GM21515 (cell line): ENCODE measurements at regions not wholly inside any gene's neighbourhood (a gene's known extent, or its start where the extent isn't known, plus 50 kb on each side); places are given as distances from the start of the nearest gene placed in this dataset.

Experiments
- ATAC-seq: cut with Tn5 transposase; IDR thresholded peaks from one replicate; pipeline ENCODE4 v1.9.1; 2021; ENCODE audit not compliant: unreplicated experiment

DNA sequence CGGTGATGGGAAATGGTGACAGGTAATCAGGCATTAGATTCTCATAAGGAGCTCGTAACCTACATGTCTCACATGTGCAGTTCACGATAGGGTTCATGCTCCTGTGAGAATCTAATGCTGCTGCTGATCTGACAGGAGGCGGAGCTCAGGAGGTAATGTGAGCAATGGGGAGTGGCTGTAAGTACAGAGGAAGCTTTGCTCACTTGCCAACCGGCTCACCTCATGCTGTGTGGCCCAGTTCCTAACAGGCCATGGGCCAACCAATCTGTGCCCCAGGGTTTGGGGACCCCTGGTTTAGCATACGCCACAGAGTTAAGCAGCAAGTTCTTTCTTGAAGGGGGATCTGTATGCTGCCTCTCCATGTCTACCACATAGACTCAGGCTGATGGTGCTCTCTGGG is 133.1 kb downstream of the IQUB start:
- no peak for ATAC-seq

- no peak for ATAC-seq
Observed at GRCh38 chr7:123400196-123400595, 134.2 kb downstream of the IQUB start.

GRCh38 chr7:123398921-123399320 is 135.5 kb downstream of the IQUB start:
- ATAC-seq: no peak

DNA sequence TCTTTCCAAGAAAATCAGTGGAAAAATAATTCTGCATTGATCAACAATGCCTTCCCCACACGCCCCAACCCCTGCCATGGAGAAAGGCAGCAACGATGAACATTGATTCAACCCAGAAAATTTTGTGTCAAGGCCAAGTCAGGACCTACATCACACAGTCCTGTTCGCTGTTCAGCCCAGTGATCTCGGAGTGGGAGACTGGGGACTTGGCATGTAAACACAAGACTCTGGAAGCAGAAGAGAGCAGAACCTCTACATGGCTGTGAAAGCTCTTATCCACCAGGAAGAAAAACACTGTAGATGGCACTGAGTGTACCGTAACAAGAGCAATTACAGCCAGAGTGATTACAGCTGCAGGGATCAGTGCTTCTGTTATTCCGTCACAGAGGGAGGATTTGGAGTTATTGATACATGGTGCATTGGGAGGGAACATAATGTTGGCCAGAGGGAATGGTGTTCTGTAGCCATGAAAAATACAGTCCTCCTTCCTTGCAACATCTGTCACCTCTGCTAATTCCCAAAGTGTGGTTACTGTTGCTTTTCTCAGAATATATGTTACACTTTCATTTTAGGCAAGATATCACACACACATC is 136.6 kb downstream of the IQUB start:
- ATAC-seq: no peak

DNA sequence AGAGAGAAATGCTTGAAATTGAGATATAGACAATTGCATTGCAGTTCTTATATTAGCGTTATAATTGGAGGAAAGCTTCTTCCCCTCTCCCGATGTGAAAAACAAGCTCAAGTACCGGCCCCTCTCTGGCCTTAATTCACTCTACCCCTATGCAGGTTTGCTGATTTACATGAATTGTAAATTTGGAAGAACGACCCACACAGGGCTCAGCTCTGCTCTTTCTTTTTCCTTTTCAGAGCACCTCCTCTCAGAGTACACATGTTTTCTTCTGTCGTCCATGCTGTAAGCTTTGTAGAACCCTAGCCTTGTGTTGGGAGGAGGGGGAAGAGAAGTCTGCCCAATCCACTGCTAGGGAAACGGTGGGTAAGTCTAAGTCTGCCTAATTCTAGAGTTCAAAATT is 140.8 kb downstream of the IQUB start:
- no peak for ATAC-seq

DNA sequence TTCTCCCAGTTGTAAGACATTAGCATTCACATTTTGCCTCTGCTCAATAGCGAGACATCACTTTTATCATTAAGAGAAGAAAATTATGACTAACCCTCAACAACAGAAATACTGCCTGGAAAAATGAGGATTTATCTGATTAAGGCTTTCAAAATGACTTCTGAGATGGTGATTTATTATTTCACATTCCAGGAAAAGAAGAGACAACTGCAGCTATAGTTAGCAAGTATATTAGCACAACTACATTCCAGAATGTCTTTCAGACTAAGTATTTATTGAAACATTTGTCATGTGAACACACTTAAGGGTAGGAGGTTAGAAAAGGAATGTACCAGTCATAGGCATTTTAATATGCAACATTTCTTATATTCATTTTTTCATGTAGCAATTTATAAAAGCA is 162.0 kb downstream of the IQUB start:
- no peak for ATAC-seq

GRCh38 chr7:123367484-123368122 is 166.8 kb downstream of the IQUB start:
- peak; percentile 97 for ATAC-seq

GRCh38 chr7:123367031-123367430 is 167.3 kb upstream of the SLC13A1 start:
- ATAC-seq: no peak

- no peak for ATAC-seq
Observed at GRCh38 chr7:123366626-123367025, 166.9 kb upstream of the SLC13A1 start.

GRCh38 chr7:123360631-123361030 is 160.9 kb upstream of the SLC13A1 start:
- ATAC-seq: no peak

DNA sequence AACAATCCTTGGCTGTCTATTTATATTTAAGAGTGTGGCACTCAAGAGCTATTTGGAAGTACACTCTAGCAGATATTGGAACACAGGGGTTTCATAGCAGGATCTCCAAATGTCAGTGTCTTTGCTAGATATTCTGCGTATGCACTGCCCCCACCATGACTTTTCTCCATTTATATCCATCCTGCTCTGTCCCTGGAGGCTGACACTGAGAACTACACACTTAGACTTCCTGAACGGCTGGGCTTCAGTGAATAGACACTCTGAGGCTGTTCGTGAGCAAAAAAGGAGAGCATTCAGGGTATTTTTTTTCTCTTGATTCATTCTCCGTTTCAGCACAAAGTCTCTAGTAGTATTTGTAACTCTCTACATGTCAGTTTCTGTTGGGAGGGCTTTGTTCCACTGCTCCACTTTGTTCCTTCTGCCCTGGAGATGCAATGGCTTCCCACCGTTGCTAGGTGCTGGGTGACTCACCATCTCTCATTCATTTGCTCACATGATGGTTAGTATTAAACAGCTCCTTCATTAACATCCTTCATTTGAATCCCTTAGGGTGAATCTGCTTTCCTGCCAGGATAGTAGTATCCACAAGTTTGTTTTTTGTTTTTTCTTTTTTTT is 155.9 kb upstream of the SLC13A1 start:
- no peak for ATAC-seq

- ATAC-seq: no peak
Observed at GRCh38 chr7:123352973-123353372, 153.2 kb upstream of the SLC13A1 start.

GRCh38 chr7:123351516-123352505 is 152.0 kb upstream of the SLC13A1 start:
- ATAC-seq: no peak

- no peak for ATAC-seq
Observed at GRCh38 chr7:123351027-123351426, 151.3 kb upstream of the SLC13A1 start.

DNA sequence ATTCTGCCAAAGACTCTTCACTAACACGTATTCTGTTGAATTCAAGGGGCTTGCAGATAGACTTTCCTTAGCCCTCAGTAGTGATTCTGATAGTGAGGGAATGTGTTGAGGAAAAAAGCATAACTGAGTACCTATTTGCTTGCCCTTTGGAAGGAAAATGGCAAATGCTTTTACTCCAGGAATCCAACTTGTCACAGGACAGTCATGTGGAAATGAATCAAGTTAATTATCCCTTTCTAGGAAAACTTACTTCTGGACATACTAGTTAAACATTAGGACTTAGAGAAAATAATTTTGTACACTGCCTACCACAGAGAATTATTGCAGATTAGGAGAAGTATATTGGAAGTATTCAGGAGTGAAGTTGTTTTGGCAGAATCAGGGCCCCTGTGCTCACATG is 148.9 kb upstream of the SLC13A1 start:
- ATAC-seq: no peak

- no peak for ATAC-seq
Observed at GRCh38 chr7:123346766-123347165, 147.0 kb upstream of the SLC13A1 start.

GRCh38 chr7:123343611-123344010 is 143.8 kb upstream of the SLC13A1 start:
- no peak for ATAC-seq

GRCh38 chr7:123341102-123341501 is 141.3 kb upstream of the SLC13A1 start:
- ATAC-seq: no peak

DNA sequence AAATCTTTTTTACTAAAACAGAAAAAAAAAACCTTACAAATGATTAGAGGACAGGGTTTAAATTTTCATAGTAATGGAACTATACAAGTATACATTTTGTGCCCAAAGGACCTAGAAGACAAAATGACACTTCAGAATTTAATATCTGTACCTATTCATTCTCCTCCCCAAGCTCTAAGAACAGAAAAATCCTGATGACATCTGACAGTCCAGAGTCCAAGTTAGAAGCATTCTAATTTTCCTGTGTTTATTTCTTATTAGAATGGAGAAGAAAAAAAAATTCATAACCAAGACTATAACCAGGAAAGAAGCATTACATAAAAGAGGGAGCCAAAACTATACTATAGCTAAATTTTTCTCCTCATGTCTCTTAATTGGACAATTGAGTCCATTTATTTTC is 138.9 kb upstream of the SLC13A1 start:
- ATAC-seq: no peak

DNA sequence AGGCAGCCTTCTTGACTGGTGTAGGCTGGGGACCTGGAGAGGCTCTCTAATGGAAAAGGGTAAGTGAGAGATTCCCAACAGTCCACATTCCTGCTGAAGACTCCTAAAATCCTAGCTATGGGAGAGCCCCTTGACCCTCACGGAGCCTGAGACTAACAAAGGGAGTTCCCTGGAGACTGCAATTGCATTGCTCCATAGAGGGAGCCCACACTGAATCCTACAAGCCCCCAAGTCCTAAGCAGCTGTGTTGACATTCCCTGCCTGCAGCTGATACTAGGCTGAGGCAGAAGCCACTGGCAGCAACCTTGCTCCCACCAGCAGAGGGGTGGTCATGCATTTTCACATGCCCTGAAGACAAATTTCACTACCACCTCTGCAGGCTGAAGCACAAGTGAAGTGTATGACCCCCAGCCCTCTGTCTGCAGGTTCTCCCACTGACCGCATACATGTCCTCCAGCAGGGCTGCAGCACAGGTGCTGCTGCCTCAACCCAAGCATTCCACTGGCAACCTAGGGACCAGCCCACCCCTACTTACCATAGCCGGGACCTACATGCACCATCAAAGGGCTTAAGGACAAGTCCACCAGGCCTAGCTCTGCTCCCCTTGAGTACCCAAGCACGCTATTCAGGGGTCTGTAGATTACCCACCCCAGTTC is 130.3 kb upstream of the SLC13A1 start:
- no peak for ATAC-seq

- ATAC-seq: no peak
Observed at GRCh38 chr7:123327661-123328060, 127.9 kb upstream of the SLC13A1 start.
